ENCODE measurements at regions not wholly inside any gene's neighbourhood (a gene's known extent, or its start where the extent isn't known, plus 50 kb on each side); places are given as distances from the start of the nearest gene placed in this dataset.

DNA sequence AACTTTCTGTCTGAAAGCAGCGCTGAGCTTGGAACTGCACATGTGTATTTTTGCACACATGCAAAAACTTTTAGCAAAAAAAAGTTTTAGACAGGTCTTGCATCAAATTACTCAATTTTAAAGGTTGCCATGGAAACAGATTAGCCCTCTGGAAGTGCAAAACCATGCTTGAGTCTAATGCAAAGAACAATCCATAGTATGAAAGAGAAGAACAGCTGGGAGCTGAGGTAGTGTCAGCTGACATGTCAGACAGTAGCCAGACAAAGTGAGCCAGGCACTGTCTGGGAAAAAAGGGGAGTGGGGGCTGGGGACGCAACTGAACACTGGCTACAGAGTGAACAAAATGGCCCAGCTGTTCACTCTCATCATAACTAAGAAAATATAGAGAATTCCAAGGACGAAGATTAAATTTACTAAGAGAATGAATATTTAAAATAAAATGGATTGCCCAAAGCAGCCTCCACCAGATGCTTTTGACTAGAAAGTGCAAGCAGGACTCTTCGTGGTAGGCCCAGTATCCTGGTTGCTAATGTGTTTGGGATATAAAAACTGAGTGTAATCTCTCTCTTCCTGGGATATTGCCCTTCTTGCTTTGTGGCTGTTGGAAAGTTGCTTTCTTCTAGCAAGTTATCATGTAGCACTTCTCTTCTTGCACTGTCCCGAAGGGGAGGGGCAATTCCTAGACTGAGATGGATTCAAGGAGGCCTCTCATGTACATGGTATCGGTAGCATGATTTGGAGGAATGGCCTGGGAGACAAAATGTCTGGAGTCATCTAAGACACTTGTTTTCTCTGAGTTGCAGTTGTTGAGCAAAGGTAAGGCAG, 434.1 kb upstream of the FAT3 start:
- Histone ChIP-seq H3K79me1 (ENCODE audit: low read length) (no peaks in the 10 kb centered on the region), H3K4ac (ENCODE audit: low read depth, low read length) (no peak overlapping the region), H4K8ac (ENCODE audit: low read depth, low read length) (no peak overlapping the region), H2BK5ac (ENCODE audit: low read length) (no peak overlapping the region), H3K27me3 (ENCODE audit: insufficient read depth, low read length, poor library complexity) (no peaks in the 10 kb centered on the region), H3K4me2 (ENCODE audit: low read length) (no peak overlapping the region), H3K4me3 (ENCODE audit: low read length) (no peak overlapping the region), H3K27ac (ENCODE audit: low read depth, low read length) (no peak overlapping the region), H4K5ac (ENCODE audit: low read length) (no peak overlapping the region), H3K23ac (ENCODE audit: low read length) (no peak overlapping the region), H2BK15ac (replicated peaks; ENCODE audit: low read depth) (peak overlapping the region; percentile 14), H3K56ac (ENCODE audit: low read length) (no peak overlapping the region), H2BK120ac (ENCODE audit: low read depth, low read length) (no peak overlapping the region), H3K18ac (ENCODE audit: low read length) (no peak overlapping the region), H3K9ac (ENCODE audit: low read length) (no peak overlapping the region), H2AK5ac (ENCODE audit: low read length) (no peak overlapping the region), H3K79me2 (ENCODE audit: control insufficient read depth, insufficient read depth, low read length) (no peaks in the 10 kb centered on the region), H3K36me3 (ENCODE audit: control insufficient read depth, insufficient read depth, low read length) (no peaks in the 10 kb centered on the region), H3K4me1 (ENCODE audit: control insufficient read depth, low read depth, low read length) (no peaks in the 10 kb centered on the region)
- WGBS (ENCODE audit: extremely low coverage, insufficient coverage, low lambda C conversion rate), result no CpG with 5 or more reads among the region's 6 CpGs
- DNase-seq, result no peak

DNA sequence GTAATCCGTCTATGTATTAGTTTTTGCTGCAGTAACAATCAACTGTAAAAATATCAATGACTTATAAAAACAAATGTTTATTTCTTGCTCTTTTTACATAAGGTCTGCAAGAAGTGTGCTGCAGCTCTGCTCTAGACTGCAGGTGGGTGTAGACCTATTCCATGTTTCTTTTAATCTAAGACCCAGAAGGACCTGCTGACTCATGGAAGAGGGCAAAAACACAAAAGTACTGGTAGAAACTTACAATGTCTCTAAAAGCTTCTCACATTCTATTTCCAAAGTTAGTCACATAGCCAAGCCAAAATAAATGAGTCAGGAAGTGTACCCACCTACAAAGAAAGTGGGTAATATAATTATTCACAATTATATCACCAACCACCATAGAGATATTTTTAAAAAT, 435.9 kb upstream of the FAT3 start:
- Histone ChIP-seq H3K27ac (ENCODE audit: low read depth, low read length) (no peak overlapping the region), H3K79me1 (ENCODE audit: low read length) (no peaks in the 10 kb centered on the region), H3K27me3 (ENCODE audit: insufficient read depth, low read length, poor library complexity) (no peaks in the 10 kb centered on the region), H4K5ac (ENCODE audit: low read length) (no peak overlapping the region), H3K4me3 (ENCODE audit: low read length) (no peak overlapping the region), H4K8ac (ENCODE audit: low read depth, low read length) (no peak overlapping the region), H3K18ac (ENCODE audit: low read length) (no peak overlapping the region), H3K9ac (ENCODE audit: low read length) (no peak overlapping the region), H3K4me1 (ENCODE audit: control insufficient read depth, low read depth, low read length) (no peaks in the 10 kb centered on the region), H3K4me2 (ENCODE audit: low read length) (no peak overlapping the region), H2BK15ac (replicated peaks; ENCODE audit: low read depth) (no peak overlapping the region), H3K23ac (ENCODE audit: low read length) (no peak overlapping the region), H2BK5ac (ENCODE audit: low read length) (no peak overlapping the region), H2BK120ac (ENCODE audit: low read depth, low read length) (no peak overlapping the region), H3K36me3 (ENCODE audit: control insufficient read depth, insufficient read depth, low read length) (no peaks in the 10 kb centered on the region), H3K56ac (ENCODE audit: low read length) (no peak overlapping the region), H2AK5ac (ENCODE audit: low read length) (no peak overlapping the region), H3K4ac (ENCODE audit: low read depth, low read length) (no peak overlapping the region), H3K79me2 (ENCODE audit: control insufficient read depth, insufficient read depth, low read length) (no peaks in the 10 kb centered on the region)
- no CpG with 5 or more reads among the region's 1 CpG for WGBS (ENCODE audit: extremely low coverage, insufficient coverage, low lambda C conversion rate)
- DNase-seq, result no peak

DNA sequence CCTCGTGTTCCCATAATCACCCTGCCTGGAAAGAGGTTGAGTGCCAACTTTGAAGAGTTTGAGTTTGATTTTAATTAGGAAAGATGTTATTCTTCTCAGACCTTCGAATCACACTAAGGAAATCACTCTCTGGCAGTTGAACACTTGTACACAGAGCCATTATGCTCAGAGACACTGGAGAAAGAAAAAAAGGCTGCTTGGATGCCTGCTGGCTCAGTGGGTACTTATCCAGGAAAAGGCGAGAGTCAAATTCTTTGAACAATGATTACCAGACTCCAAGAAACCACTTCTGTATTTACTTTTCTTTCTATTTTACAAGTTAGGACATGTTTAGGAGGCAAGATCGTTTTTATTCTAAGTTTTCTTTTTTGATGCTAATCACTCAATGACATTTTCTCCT, 438.5 kb upstream of the FAT3 start:
- Histone ChIP-seq H4K5ac (ENCODE audit: low read length) (no peak overlapping the region), H3K27ac (ENCODE audit: low read depth, low read length) (no peak overlapping the region), H2BK5ac (ENCODE audit: low read length) (no peak overlapping the region)

DNA sequence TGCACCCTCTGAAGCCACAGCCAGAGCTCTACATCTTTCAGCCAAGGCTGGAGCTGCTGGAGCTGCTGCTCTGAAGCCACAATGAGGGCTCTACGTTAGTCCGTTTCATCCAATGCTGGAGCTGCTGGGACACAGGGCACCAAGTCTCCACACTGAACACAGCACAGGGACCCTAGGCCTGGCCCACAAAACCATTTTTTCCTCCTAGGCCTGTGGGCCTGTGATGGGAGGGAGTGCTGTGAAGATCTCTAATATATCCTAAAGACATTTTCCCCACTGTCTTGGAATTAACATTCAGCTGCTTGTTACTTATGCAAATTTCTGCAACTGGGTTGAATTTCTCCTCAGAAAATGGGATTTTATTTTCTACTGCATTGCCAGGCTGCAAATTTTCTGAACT, 441.4 kb upstream of the FAT3 start:
- Histone ChIP-seq H3K79me2 (ENCODE audit: control insufficient read depth, insufficient read depth, low read length) (no peaks in the 10 kb centered on the region), H3K9ac (ENCODE audit: low read length) (no peak overlapping the region), H2AK5ac (ENCODE audit: low read length) (no peak overlapping the region), H3K23ac (ENCODE audit: low read length) (no peak overlapping the region), H2BK120ac (ENCODE audit: low read depth, low read length) (no peak overlapping the region), H2BK15ac (replicated peaks; ENCODE audit: low read depth) (no peak overlapping the region), H3K27ac (ENCODE audit: low read depth, low read length) (no peak overlapping the region), H3K4me3 (ENCODE audit: low read length) (no peak overlapping the region), H2BK5ac (ENCODE audit: low read length) (no peak overlapping the region), H3K4ac (ENCODE audit: low read depth, low read length) (no peak overlapping the region), H3K27me3 (ENCODE audit: insufficient read depth, low read length, poor library complexity) (no peaks in the 10 kb centered on the region), H3K4me1 (ENCODE audit: control insufficient read depth, low read depth, low read length) (no peaks in the 10 kb centered on the region), H3K36me3 (ENCODE audit: control insufficient read depth, insufficient read depth, low read length) (no peaks in the 10 kb centered on the region), H4K8ac (ENCODE audit: low read depth, low read length) (no peak overlapping the region), H3K18ac (ENCODE audit: low read length) (no peak overlapping the region), H3K4me2 (ENCODE audit: low read length) (no peak overlapping the region), H4K5ac (ENCODE audit: low read length) (no peak overlapping the region), H3K56ac (ENCODE audit: low read length) (no peak overlapping the region), H3K79me1 (ENCODE audit: low read length) (no peaks in the 10 kb centered on the region)
- no peak for DNase-seq
- WGBS (ENCODE audit: extremely low coverage, insufficient coverage, low lambda C conversion rate), result no CpG with 5 or more reads among the region's 2 CpGs

More for the DNA sequence above, 438.5 kb upstream of the FAT3 start:
- H3K56ac ChIP-seq (ENCODE audit: low read length), result no peak overlapping the region
- no peak overlapping the region for H3K4ac ChIP-seq (ENCODE audit: low read depth, low read length)
- no peaks in the 10 kb centered on the region for H3K4me1 ChIP-seq (ENCODE audit: control insufficient read depth, low read depth, low read length)
- no peak overlapping the region for H3K4me3 ChIP-seq (ENCODE audit: low read length)
- H3K23ac ChIP-seq (ENCODE audit: low read length), result no peak overlapping the region
- no peaks in the 10 kb centered on the region for H3K36me3 ChIP-seq (ENCODE audit: control insufficient read depth, insufficient read depth, low read length)
- no peak overlapping the region for H2BK120ac ChIP-seq (ENCODE audit: low read depth, low read length)
- no peak overlapping the region for H2AK5ac ChIP-seq (ENCODE audit: low read length)
- no peaks in the 10 kb centered on the region for H3K79me1 ChIP-seq (ENCODE audit: low read length)
- no peak for DNase-seq
- H3K27me3 ChIP-seq (ENCODE audit: insufficient read depth, low read length, poor library complexity), result no peaks in the 10 kb centered on the region
- no peaks in the 10 kb centered on the region for H3K79me2 ChIP-seq (ENCODE audit: control insufficient read depth, insufficient read depth, low read length)
- no peak overlapping the region for H3K9ac ChIP-seq (ENCODE audit: low read length)
- H4K8ac ChIP-seq (ENCODE audit: low read depth, low read length), result peak overlapping the region; percentile 86
- WGBS (ENCODE audit: extremely low coverage, insufficient coverage, low lambda C conversion rate), result no CpG with 5 or more reads among the region's 4 CpGs
- no peak overlapping the region for H2BK15ac ChIP-seq (replicated peaks; ENCODE audit: low read depth)
- no peak overlapping the region for H3K4me2 ChIP-seq (ENCODE audit: low read length)
- H3K18ac ChIP-seq (ENCODE audit: low read length), result no peak overlapping the region

DNA sequence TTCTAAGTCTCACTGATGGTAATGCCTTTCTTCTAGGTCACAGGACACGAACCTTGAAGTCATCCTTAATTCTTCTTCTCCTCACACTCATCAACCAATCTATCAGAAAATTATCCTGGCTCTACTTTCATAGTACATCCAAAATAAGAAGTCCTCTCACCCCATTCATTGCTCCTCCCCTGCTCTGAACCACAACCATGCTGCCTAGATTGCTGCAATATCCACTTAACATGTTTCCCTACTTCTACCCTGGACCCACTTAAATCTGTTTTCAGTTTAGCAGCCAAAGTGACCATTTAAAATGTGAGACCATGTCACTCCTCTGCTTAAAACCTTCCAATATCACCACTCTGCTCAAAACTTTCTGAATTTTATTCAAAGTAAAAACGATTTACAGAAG, 445.9 kb upstream of the FAT3 start:
- Histone ChIP-seq H2BK5ac (ENCODE audit: low read length) (no peak overlapping the region), H2BK120ac (ENCODE audit: low read depth, low read length) (no peak overlapping the region), H2BK15ac (replicated peaks; ENCODE audit: low read depth) (no peak overlapping the region), H4K8ac (ENCODE audit: low read depth, low read length) (no peak overlapping the region), H3K79me2 (ENCODE audit: control insufficient read depth, insufficient read depth, low read length) (no peaks in the 10 kb centered on the region), H2AK5ac (ENCODE audit: low read length) (no peak overlapping the region), H3K4me2 (ENCODE audit: low read length) (no peak overlapping the region), H3K4me3 (ENCODE audit: low read length) (no peak overlapping the region), H4K5ac (ENCODE audit: low read length) (no peak overlapping the region), H3K4ac (ENCODE audit: low read depth, low read length) (no peak overlapping the region), H3K18ac (ENCODE audit: low read length) (no peak overlapping the region), H3K36me3 (ENCODE audit: control insufficient read depth, insufficient read depth, low read length) (no peaks in the 10 kb centered on the region), H3K23ac (ENCODE audit: low read length) (no peak overlapping the region), H3K56ac (ENCODE audit: low read length) (no peak overlapping the region), H3K27ac (ENCODE audit: low read depth, low read length) (no peak overlapping the region), H3K4me1 (ENCODE audit: control insufficient read depth, low read depth, low read length) (no peaks in the 10 kb centered on the region), H3K79me1 (ENCODE audit: low read length) (no peaks in the 10 kb centered on the region), H3K9ac (ENCODE audit: low read length) (no peak overlapping the region), H3K27me3 (ENCODE audit: insufficient read depth, low read length, poor library complexity) (no peaks in the 10 kb centered on the region)
- WGBS (ENCODE audit: extremely low coverage, insufficient coverage, low lambda C conversion rate), result 100% methylated on average over 1 of the region's 2 CpGs
- DNase-seq, result no peak

DNA sequence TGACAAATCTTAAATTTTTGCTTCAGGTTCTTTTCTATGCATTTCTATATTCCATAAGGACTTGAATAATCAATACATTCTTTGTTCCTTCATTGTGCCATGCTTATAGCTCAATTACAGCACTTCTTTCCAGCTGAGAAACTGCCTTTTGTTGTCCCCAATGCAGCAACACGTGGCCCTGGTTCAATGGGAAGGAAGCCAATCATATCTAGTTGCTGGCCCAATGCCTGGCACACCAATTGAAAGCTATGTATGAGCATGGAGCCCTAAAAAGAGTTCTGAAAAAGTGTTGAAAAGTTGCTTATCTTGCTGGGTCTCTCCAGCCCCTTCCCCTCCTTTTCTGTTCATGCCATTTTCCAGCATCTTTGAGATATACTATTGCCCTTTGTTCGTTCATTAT, 448.0 kb upstream of the FAT3 start:
- Histone ChIP-seq H3K4me1 (ENCODE audit: control insufficient read depth, low read depth, low read length) (no peaks in the 10 kb centered on the region), H3K36me3 (ENCODE audit: control insufficient read depth, insufficient read depth, low read length) (no peaks in the 10 kb centered on the region), H3K9ac (ENCODE audit: low read length) (no peak overlapping the region), H3K4me2 (ENCODE audit: low read length) (no peak overlapping the region), H3K4me3 (ENCODE audit: low read length) (no peak overlapping the region), H3K79me1 (ENCODE audit: low read length) (no peaks in the 10 kb centered on the region), H2BK15ac (replicated peaks; ENCODE audit: low read depth) (no peak overlapping the region), H3K27ac (ENCODE audit: low read depth, low read length) (no peak overlapping the region), H3K23ac (ENCODE audit: low read length) (no peak overlapping the region), H3K56ac (ENCODE audit: low read length) (no peak overlapping the region), H2AK5ac (ENCODE audit: low read length) (no peak overlapping the region), H3K18ac (ENCODE audit: low read length) (no peak overlapping the region), H3K4ac (ENCODE audit: low read depth, low read length) (no peak overlapping the region), H4K8ac (ENCODE audit: low read depth, low read length) (no peak overlapping the region), H2BK120ac (ENCODE audit: low read depth, low read length) (no peak overlapping the region), H2BK5ac (ENCODE audit: low read length) (no peak overlapping the region), H3K79me2 (ENCODE audit: control insufficient read depth, insufficient read depth, low read length) (no peaks in the 10 kb centered on the region), H3K27me3 (ENCODE audit: insufficient read depth, low read length, poor library complexity) (no peaks in the 10 kb centered on the region), H4K5ac (ENCODE audit: low read length) (no peak overlapping the region)
- WGBS (ENCODE audit: extremely low coverage, insufficient coverage, low lambda C conversion rate), result no CpG with 5 or more reads among the region's 2 CpGs
- no peak for DNase-seq

Measured in mesendoderm (in vitro differentiated cells).